Neural cell (in vitro differentiated cells): ENCODE measurements at regions not wholly inside any gene's neighbourhood (a gene's known extent, or its start where the extent isn't known, plus 50 kb on each side); places are given as distances from the start of the nearest gene placed in this dataset.

Experiments
- H2AFZ ChIP-seq: fragments of 200-600, 300-800 bp; sonication (generic), shearing (Covaris generic); 2 replicates; pipeline ENCODE4 v1.6.0; 2014; ENCODE audit warnings: low read depth, mild to moderate bottlenecking, antibody characterized with exemption, low read length, moderate library complexity
- H3F3A ChIP-seq: fragments of 200-600 bp; shearing (Covaris generic); 2 replicates; pipeline ENCODE4 v1.6.1; 2016; ENCODE audit warnings: mild to moderate bottlenecking, moderate library complexity, mixed read lengths, antibody characterized with exemption, low read length; ENCODE audit not compliant: insufficient read depth, poor library complexity, severe bottlenecking
- H3K27ac ChIP-seq: fragments of 200-600, 300-800 bp; sonication (generic), shearing (Covaris generic); 2 replicates; pipeline ENCODE4 v1.5.1; 2014; ENCODE audit warnings: mild to moderate bottlenecking, low read length, moderate library complexity
- H3K27me3 ChIP-seq: fragments of 300-800, 200-600 bp; sonication (generic), shearing (Covaris generic); 2 replicates; pipeline ENCODE4 v1.6.0; 2014; ENCODE audit warnings: mild to moderate bottlenecking, low read depth, low read length, moderate library complexity; ENCODE audit not compliant: insufficient read depth
- H3K36me3 ChIP-seq: fragments of 300-800, 200-600 bp; sonication (generic), shearing (Covaris generic); 2 replicates; pipeline ENCODE4 v1.5.1; 2014; ENCODE audit warnings: mild to moderate bottlenecking, antibody characterized with exemption, low read length, moderate library complexity; ENCODE audit not compliant: insufficient read depth
- H3K4me2 ChIP-seq: fragments of 300-800, 200-600 bp; sonication (generic), shearing (Covaris generic); 2 replicates; pipeline ENCODE4 v1.6.0; 2014; ENCODE audit warnings: mild to moderate bottlenecking, low read length
- H3K4me3 ChIP-seq: fragments of 300-800, 200-600 bp; sonication (generic), shearing (Covaris generic); 2 replicates; pipeline ENCODE4 v1.5.1; 2014; ENCODE audit warnings: mild to moderate bottlenecking, low read length, moderate library complexity
- H3K79me2 ChIP-seq: fragments of 200-600 bp; shearing (Covaris generic); replicated peaks from 2 replicates; pipeline ENCODE4 v1.6.0; 2014; ENCODE audit warnings: mild to moderate bottlenecking, low read length, moderate library complexity; ENCODE audit not compliant: insufficient read depth
- H3K9ac ChIP-seq: fragments of 300-800, 200-600 bp; sonication (generic), shearing (Covaris generic); 2 replicates; pipeline ENCODE4 v1.6.1; 2016; ENCODE audit warnings: mild to moderate bottlenecking, low read length, mixed read lengths
- H3K9me2 ChIP-seq: fragments of 200-600 bp; shearing (Covaris generic); 2 replicates; pipeline ENCODE4 v1.6.1; 2016; ENCODE audit warnings: mild to moderate bottlenecking, low read length, mixed read lengths; ENCODE audit not compliant: insufficient read depth
- H3K9me3 ChIP-seq: fragments of 200-600, 300-800 bp; sonication (generic), shearing (Covaris generic); 2 replicates; pipeline ENCODE4 v1.6.1; 2016; ENCODE audit warnings: mild to moderate bottlenecking, mixed run types, low read length, moderate library complexity, mixed read lengths
- H4K20me1 ChIP-seq: fragments of 200-600 bp; shearing (Covaris generic); 2 replicates; pipeline ENCODE4 v1.6.1; 2016; ENCODE audit warnings: mild to moderate bottlenecking, mixed run types; ENCODE audit not compliant: insufficient read depth
- CTCF ChIP-seq: fragments of 450-650 bp; IDR thresholded peaks from 2 replicates; pipeline ENCODE4 v1.5.1; 2014; ENCODE audit warnings: antibody characterized with exemption, mild to moderate bottlenecking, moderate library complexity; ENCODE audit not compliant: poor library complexity, severe bottlenecking
- EP300 ChIP-seq: fragments of 450-650 bp; conservative IDR thresholded peaks from 2 replicates; pipeline ENCODE4 v1.6.1; 2014; ENCODE audit warnings: antibody characterized with exemption, mild to moderate bottlenecking, moderate library complexity; ENCODE audit not compliant: poor library complexity, severe bottlenecking
- EZH2 ChIP-seq: fragments of 200-600, 300-800 bp; shearing (Covaris generic), sonication (generic); IDR thresholded peaks from 2 replicates; pipeline ENCODE4 v1.6.1; 2014; ENCODE audit warnings: antibody characterized with exemption, low read length, borderline replicate concordance, mild to moderate bottlenecking; ENCODE audit not compliant: insufficient read depth, poor library complexity, severe bottlenecking
- MXI1 ChIP-seq: fragments of 450-650 bp; conservative IDR thresholded peaks from 2 replicates; pipeline ENCODE4 v1.6.1; 2014; ENCODE audit warnings: antibody characterized with exemption, mild to moderate bottlenecking; ENCODE audit not compliant: poor library complexity, severe bottlenecking
- POLR2AphosphoS5 ChIP-seq: IDR thresholded peaks from 2 replicates; pipeline ENCODE4 v1.6.1; 2012
- RAD21 ChIP-seq: fragments of 450-650 bp; conservative IDR thresholded peaks from 2 replicates; pipeline ENCODE4 v1.6.1; 2014; ENCODE audit warnings: antibody characterized with exemption, mild to moderate bottlenecking, moderate library complexity
- REST ChIP-seq: IDR thresholded peaks from 2 replicates; pipeline ENCODE4 v1.6.1; 2012; ENCODE audit warnings: borderline replicate concordance
- SMC3 ChIP-seq: fragments of 450-650 bp; conservative IDR thresholded peaks from 2 replicates; pipeline ENCODE4 v1.6.1; 2014; ENCODE audit warnings: antibody characterized with exemption, mild to moderate bottlenecking, moderate library complexity; ENCODE audit not compliant: poor library complexity
- TAF1 ChIP-seq: IDR thresholded peaks from 2 replicates; pipeline ENCODE4 v1.6.1; 2012; ENCODE audit warnings: low read depth
- small RNA-seq, 3 experiments: library from RNA; depleted of rRNA; stranded (forward); fragments of <200 nt; gene quantifications; one replicate each; pipeline ENCODE3, GENCODE V24; 2012

DNA sequence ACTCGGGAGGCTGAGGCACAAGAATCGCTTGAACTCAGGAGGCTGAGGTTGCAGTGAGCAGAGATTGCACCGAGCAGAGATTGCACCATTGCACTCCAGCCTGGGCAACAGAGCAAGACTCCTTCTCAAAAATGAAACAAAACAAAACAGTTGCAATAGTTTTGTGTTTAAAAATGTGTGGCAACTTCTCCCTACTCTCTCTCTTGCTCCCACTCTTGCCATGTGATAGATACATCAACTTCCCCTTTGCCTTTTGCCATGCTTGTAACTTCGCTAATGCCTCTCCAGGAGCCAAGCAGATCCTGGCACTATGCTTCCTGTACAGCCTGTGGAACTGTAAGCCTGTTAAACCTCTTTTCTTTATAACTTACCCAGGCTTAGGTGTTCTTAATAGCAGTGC lies 52.5 kb upstream of the INTU start:
- TF ChIP-seq MXI1, result no peak
- no peak for TF ChIP-seq REST
- no peak for TF ChIP-seq CTCF
- no peak for TF ChIP-seq RAD21
- no peak for TF ChIP-seq TAF1
- TF ChIP-seq SMC3, result no peak
- TF ChIP-seq EZH2, result no peak
- no peak for TF ChIP-seq EP300
- H3K27me3 ChIP-seq, result no peaks in the 10 kb centered on the region

DNA sequence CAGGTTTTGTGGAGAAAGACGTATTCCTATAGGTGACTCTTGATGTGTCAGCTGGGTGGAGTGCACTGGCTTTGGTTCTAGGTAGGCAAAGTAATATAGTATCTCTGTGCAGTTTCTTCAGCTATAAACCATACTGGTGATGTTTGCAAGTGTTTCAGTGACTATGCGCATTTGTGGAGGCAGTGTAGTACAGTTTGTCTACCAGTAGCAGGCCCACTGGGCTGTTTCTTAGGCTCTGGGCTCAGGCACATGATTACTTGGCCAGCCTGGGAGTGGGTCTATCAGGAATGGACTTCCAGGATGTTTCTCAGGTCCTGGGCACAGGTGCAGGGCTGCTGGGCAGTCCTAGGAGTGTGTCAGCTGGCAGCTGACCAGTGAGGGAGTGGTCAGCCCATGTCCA lies 51.9 kb upstream of the INTU start:
- Histone ChIP-seq H3K4me2 (no peak overlapping the region), H2AFZ (no peak overlapping the region), H4K20me1 (no peaks in the 10 kb centered on the region), H3K9ac (no peak overlapping the region), H3K4me3 (no peak overlapping the region), H3K9me2 (no peaks in the 10 kb centered on the region), H3K79me2 (no peaks in the 10 kb centered on the region), H3K27ac (no peak overlapping the region), H3F3A (no peaks in the 10 kb centered on the region), H3K36me3 (no peaks in the 10 kb centered on the region), H3K9me3 (no peaks in the 10 kb centered on the region), H3K27me3 (no peaks in the 10 kb centered on the region)
- no peak for TF ChIP-seq SMC3
- TF ChIP-seq EP300, result no peak
- TF ChIP-seq REST, result no peak
- no peak for TF ChIP-seq MXI1
- TF ChIP-seq EZH2, result no peak
- TF ChIP-seq TAF1, result no peak
- no peak for TF ChIP-seq RAD21
- TF ChIP-seq POLR2AphosphoS5, result no peak

More for the DNA sequence above, 52.5 kb upstream of the INTU start:
- Histone ChIP-seq H3K27ac (no peak overlapping the region), H3K79me2 (no peaks in the 10 kb centered on the region), H4K20me1 (no peaks in the 10 kb centered on the region), H3K9me3 (no peaks in the 10 kb centered on the region), H2AFZ (no peak overlapping the region), H3K9ac (no peak overlapping the region), H3K36me3 (no peaks in the 10 kb centered on the region), H3K4me2 (no peak overlapping the region), H3K4me3 (no peak overlapping the region), H3F3A (no peaks in the 10 kb centered on the region), H3K9me2 (no peaks in the 10 kb centered on the region)

Small RNA genes in the stretch of these regions (small RNA-seq; reads per million reads assigned to genes)
- 0 to 1.2 (median 0) reads per million in 3 experiments for gene RF00019
